PFSK-1 (cell line): ENCODE measurements at regions not wholly inside any gene's neighbourhood (a gene's known extent, or its start where the extent isn't known, plus 50 kb on each side); places are given as distances from the start of the nearest gene placed in this dataset.

Experiments
- FOXP2 ChIP-seq: optimal IDR thresholded peaks from 2 replicates; pipeline ENCODE3; 2011; ENCODE audit warnings: borderline replicate concordance, control low read depth, inconsistent platforms; ENCODE audit not compliant: insufficient read depth; ENCODE audit errors: extremely low read length, extremely low read depth
- POLR2AphosphoS5 ChIP-seq: IDR thresholded peaks from 2 replicates; pipeline ENCODE4 v1.6.1; 2012; ENCODE audit warnings: low read depth, mild to moderate bottlenecking, control low read depth, low read length, moderate library complexity
- SIN3A ChIP-seq: IDR thresholded peaks from 2 replicates; pipeline ENCODE4 v1.6.1; 2012; ENCODE audit warnings: mild to moderate bottlenecking, low read length, moderate library complexity, borderline replicate concordance; ENCODE audit not compliant: insufficient read depth
- TAF1 ChIP-seq: IDR thresholded peaks from 2 replicates; pipeline ENCODE4 v1.6.1; 2012; ENCODE audit warnings: low read length, control low read depth, borderline replicate concordance; ENCODE audit not compliant: insufficient read depth
- TF ChIP-seq, protein P1 (sequence below), 2 experiments: IDR thresholded peaks; 2 replicates each; pipeline versions ENCODE4 v1.6.1 to v1.8.0; 2011 to 2012; ENCODE audit warnings: low read depth in 2 of 2, low read length in 2 of 2, control low read depth in 1 of 2, inconsistent platforms in 1 of 2, mild to moderate bottlenecking in 1 of 2, moderate library complexity in 1 of 2; ENCODE audit not compliant: insufficient read depth in 1 of 2

DNA sequence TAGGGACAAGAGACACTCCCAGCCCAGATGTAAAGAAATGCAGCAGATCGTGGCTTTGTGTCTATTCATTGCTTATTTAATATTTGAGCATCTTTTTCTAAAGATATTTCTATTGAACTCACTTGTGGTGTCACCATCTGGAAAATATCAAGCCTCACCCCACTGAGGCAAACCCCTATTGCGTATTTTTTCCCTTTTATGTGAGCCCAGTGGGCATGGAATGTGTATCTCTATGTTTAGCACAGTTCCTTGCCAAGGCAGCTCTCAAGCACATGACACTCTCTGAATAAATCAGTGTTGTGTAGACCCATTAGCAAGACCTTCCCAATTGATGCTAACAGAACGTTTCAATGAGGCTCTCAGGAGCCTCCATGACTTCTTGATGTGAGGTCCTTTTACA lies 81.6 kb downstream of the TMEM174 start:
- TF ChIP-seq SIN3A (no peak), POLR2AphosphoS5 (no peak), TAF1 (no peak), FOXP2 (no peak)
- TF ChIP-seq, protein P1, sequence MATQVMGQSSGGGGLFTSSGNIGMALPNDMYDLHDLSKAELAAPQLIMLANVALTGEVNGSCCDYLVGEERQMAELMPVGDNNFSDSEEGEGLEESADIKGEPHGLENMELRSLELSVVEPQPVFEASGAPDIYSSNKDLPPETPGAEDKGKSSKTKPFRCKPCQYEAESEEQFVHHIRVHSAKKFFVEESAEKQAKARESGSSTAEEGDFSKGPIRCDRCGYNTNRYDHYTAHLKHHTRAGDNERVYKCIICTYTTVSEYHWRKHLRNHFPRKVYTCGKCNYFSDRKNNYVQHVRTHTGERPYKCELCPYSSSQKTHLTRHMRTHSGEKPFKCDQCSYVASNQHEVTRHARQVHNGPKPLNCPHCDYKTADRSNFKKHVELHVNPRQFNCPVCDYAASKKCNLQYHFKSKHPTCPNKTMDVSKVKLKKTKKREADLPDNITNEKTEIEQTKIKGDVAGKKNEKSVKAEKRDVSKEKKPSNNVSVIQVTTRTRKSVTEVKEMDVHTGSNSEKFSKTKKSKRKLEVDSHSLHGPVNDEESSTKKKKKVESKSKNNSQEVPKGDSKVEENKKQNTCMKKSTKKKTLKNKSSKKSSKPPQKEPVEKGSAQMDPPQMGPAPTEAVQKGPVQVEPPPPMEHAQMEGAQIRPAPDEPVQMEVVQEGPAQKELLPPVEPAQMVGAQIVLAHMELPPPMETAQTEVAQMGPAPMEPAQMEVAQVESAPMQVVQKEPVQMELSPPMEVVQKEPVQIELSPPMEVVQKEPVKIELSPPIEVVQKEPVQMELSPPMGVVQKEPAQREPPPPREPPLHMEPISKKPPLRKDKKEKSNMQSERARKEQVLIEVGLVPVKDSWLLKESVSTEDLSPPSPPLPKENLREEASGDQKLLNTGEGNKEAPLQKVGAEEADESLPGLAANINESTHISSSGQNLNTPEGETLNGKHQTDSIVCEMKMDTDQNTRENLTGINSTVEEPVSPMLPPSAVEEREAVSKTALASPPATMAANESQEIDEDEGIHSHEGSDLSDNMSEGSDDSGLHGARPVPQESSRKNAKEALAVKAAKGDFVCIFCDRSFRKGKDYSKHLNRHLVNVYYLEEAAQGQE (IDR thresholded peaks at IDR 0.05; ENCODE audit: insufficient read depth in 1 of 2, low read depth in 2 of 2, low read length in 2 of 2): no peak

DNA sequence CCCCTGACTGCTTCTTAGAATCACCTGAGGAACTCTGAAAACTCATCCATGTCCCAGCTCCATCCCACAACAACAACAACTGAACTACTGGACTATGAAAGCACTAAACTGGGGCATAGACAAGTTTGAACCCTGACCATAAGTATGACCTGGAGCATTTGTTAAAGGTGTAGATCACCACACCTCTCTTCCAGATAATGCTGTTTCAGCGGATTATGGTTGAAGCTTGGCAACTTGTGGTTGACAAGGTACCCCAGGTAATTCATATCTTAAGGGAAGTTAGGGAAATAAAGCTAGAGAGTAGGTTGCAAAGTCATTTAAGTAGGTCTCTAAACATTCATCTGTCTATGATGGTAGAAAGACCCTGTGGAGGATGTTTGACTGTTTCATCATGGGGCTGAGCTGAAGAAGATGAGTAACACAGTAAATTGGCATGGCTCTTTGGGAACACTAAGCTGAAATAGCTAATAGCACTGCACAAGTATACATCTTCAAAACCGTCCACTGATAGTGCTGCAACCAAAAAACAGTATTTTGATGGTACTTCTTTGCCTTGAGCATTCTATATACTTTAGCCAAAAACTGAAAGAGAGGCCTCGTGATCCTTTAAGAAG lies 80.2 kb downstream of the TMEM174 start:
- TF ChIP-seq TAF1: no peak
- TF ChIP-seq, protein P1 (IDR thresholded peaks at IDR 0.05; ENCODE audit: insufficient read depth in 1 of 2, low read depth in 2 of 2, low read length in 2 of 2): no peak
- TF ChIP-seq SIN3A: no peak
- TF ChIP-seq POLR2AphosphoS5: no peak
- TF ChIP-seq FOXP2: no peak

DNA sequence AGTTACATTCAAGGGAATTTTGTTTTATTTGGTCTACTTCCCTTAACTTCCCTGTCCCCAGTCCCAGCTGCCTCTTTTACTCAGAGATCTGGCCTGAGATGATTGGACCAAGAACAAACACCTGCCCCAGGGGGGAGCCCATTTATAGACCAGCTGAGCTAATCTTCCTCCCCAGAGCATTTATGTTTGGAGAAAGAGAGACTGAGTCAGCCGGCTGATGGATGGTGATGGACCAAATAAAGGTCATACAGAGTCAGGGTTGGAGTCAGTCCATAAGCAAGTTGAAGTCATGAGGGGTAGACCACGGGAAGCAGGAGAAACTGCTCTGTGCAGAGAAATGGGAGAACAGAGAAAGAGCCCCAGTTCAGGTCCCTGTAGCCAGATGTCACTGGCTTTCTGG lies 77.7 kb downstream of the TMEM174 start:
- TF ChIP-seq, protein P1 (IDR thresholded peaks at IDR 0.05; ENCODE audit: insufficient read depth in 1 of 2, low read depth in 2 of 2, low read length in 2 of 2): no peak
- no peak for TF ChIP-seq POLR2AphosphoS5
- TF ChIP-seq SIN3A: no peak
- TF ChIP-seq FOXP2: no peak
- TF ChIP-seq TAF1: no peak

DNA sequence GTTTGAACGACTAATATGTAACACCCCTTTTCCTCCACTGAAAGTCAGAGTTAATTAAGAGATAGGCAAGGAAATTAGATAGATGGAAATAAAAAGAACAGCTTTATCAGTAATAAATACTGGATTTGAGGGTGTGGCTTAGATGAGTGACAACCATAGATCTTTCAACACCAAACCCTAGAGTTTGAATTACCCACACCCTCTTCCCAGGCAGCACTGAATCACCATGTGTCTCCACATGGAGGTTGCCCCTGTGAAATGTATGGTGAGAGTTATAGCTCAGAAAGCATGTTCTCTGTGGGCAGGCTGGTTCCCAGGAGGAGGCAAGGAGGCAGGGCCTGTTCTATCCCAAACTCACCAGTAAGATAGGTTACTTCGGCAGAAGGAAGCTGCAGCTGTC lies 69.7 kb downstream of the TMEM174 start:
- TF ChIP-seq, protein P1 (IDR thresholded peaks at IDR 0.05; ENCODE audit: insufficient read depth in 1 of 2, low read depth in 2 of 2, low read length in 2 of 2): no peak
- no peak for TF ChIP-seq FOXP2
- TF ChIP-seq SIN3A: no peak
- no peak for TF ChIP-seq POLR2AphosphoS5
- TF ChIP-seq TAF1: no peak

DNA sequence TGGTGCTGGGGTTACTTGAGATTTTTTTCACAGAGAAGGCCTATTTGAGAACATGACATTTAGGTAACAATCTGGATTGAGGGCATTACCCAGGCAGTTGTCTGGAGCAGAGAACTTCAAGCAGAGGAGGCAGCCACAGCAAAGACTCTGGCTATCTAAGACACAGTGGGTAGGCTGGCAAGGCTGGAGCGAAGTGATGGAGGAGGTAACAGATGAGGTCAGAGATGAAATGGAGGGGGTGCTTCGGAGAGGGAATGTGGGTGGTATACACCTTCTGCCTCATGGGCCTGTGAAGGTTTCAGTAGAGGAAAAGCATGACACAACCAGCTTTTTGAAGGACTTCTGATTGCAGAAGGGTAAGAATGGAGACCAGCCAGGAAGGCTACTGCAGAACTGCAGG lies 65.9 kb downstream of the TMEM174 start:
- TF ChIP-seq POLR2AphosphoS5 (no peak), SIN3A (no peak), FOXP2 (no peak), TAF1 (no peak)
- TF ChIP-seq, protein P1 (IDR thresholded peaks at IDR 0.05; ENCODE audit: insufficient read depth in 1 of 2, low read depth in 2 of 2, low read length in 2 of 2): no peak
